Neural cell (in vitro differentiated cells): ENCODE measurements at regions not wholly inside any gene's neighbourhood (a gene's known extent, or its start where the extent isn't known, plus 50 kb on each side); places are given as distances from the start of the nearest gene placed in this dataset.
A peak's percentile ranks its signal among the peaks of the same experiment; 100 is the strongest.
"Not testable (repeated sequence)": the region's sequence is repeated elsewhere in the genome, so short reads cannot be mapped to it uniquely, and the experiment has no call there.

ENCODE experiments used
- H2AFZ ChIP-seq: fragments of 200-600, 300-800 bp; sonication (generic), shearing (Covaris generic); 2 replicates; pipeline ENCODE4 v1.6.0; 2014; ENCODE audit warnings: low read depth, mild to moderate bottlenecking, antibody characterized with exemption, low read length, moderate library complexity
- H3F3A ChIP-seq: fragments of 200-600 bp; shearing (Covaris generic); 2 replicates; pipeline ENCODE4 v1.6.1; 2016; ENCODE audit warnings: mild to moderate bottlenecking, moderate library complexity, mixed read lengths, antibody characterized with exemption, low read length; ENCODE audit not compliant: insufficient read depth, poor library complexity, severe bottlenecking
- H3K27ac ChIP-seq: fragments of 200-600, 300-800 bp; sonication (generic), shearing (Covaris generic); 2 replicates; pipeline ENCODE4 v1.5.1; 2014; ENCODE audit warnings: mild to moderate bottlenecking, low read length, moderate library complexity
- H3K27me3 ChIP-seq: fragments of 300-800, 200-600 bp; sonication (generic), shearing (Covaris generic); 2 replicates; pipeline ENCODE4 v1.6.0; 2014; ENCODE audit warnings: mild to moderate bottlenecking, low read depth, low read length, moderate library complexity; ENCODE audit not compliant: insufficient read depth
- H3K36me3 ChIP-seq: fragments of 300-800, 200-600 bp; sonication (generic), shearing (Covaris generic); 2 replicates; pipeline ENCODE4 v1.5.1; 2014; ENCODE audit warnings: mild to moderate bottlenecking, antibody characterized with exemption, low read length, moderate library complexity; ENCODE audit not compliant: insufficient read depth
- H3K4me2 ChIP-seq: fragments of 300-800, 200-600 bp; sonication (generic), shearing (Covaris generic); 2 replicates; pipeline ENCODE4 v1.6.0; 2014; ENCODE audit warnings: mild to moderate bottlenecking, low read length
- H3K4me3 ChIP-seq: fragments of 300-800, 200-600 bp; sonication (generic), shearing (Covaris generic); 2 replicates; pipeline ENCODE4 v1.5.1; 2014; ENCODE audit warnings: mild to moderate bottlenecking, low read length, moderate library complexity
- H3K79me2 ChIP-seq: fragments of 200-600 bp; shearing (Covaris generic); replicated peaks from 2 replicates; pipeline ENCODE4 v1.6.0; 2014; ENCODE audit warnings: mild to moderate bottlenecking, low read length, moderate library complexity; ENCODE audit not compliant: insufficient read depth
- H3K9ac ChIP-seq: fragments of 300-800, 200-600 bp; sonication (generic), shearing (Covaris generic); 2 replicates; pipeline ENCODE4 v1.6.1; 2016; ENCODE audit warnings: mild to moderate bottlenecking, low read length, mixed read lengths
- H3K9me2 ChIP-seq: fragments of 200-600 bp; shearing (Covaris generic); 2 replicates; pipeline ENCODE4 v1.6.1; 2016; ENCODE audit warnings: mild to moderate bottlenecking, low read length, mixed read lengths; ENCODE audit not compliant: insufficient read depth
- H3K9me3 ChIP-seq: fragments of 200-600, 300-800 bp; sonication (generic), shearing (Covaris generic); 2 replicates; pipeline ENCODE4 v1.6.1; 2016; ENCODE audit warnings: mild to moderate bottlenecking, mixed run types, low read length, moderate library complexity, mixed read lengths
- H4K20me1 ChIP-seq: fragments of 200-600 bp; shearing (Covaris generic); 2 replicates; pipeline ENCODE4 v1.6.1; 2016; ENCODE audit warnings: mild to moderate bottlenecking, mixed run types; ENCODE audit not compliant: insufficient read depth
- EP300 ChIP-seq: fragments of 450-650 bp; conservative IDR thresholded peaks from 2 replicates; pipeline ENCODE4 v1.6.1; 2014; ENCODE audit warnings: antibody characterized with exemption, mild to moderate bottlenecking, moderate library complexity; ENCODE audit not compliant: poor library complexity, severe bottlenecking
- MXI1 ChIP-seq: fragments of 450-650 bp; conservative IDR thresholded peaks from 2 replicates; pipeline ENCODE4 v1.6.1; 2014; ENCODE audit warnings: antibody characterized with exemption, mild to moderate bottlenecking; ENCODE audit not compliant: poor library complexity, severe bottlenecking
- POLR2AphosphoS5 ChIP-seq: IDR thresholded peaks from 2 replicates; pipeline ENCODE4 v1.6.1; 2012
- RAD21 ChIP-seq: fragments of 450-650 bp; conservative IDR thresholded peaks from 2 replicates; pipeline ENCODE4 v1.6.1; 2014; ENCODE audit warnings: antibody characterized with exemption, mild to moderate bottlenecking, moderate library complexity
- SMC3 ChIP-seq: fragments of 450-650 bp; conservative IDR thresholded peaks from 2 replicates; pipeline ENCODE4 v1.6.1; 2014; ENCODE audit warnings: antibody characterized with exemption, mild to moderate bottlenecking, moderate library complexity; ENCODE audit not compliant: poor library complexity
- TAF1 ChIP-seq: IDR thresholded peaks from 2 replicates; pipeline ENCODE4 v1.6.1; 2012; ENCODE audit warnings: low read depth
- TF ChIP-seq, protein P1 (sequence below): IDR thresholded peaks from 2 replicates; pipeline ENCODE4 v1.6.1; 2012; ENCODE audit warnings: borderline replicate concordance
- TF ChIP-seq, protein P2 (sequence below): fragments of 450-650 bp; IDR thresholded peaks from 2 replicates; pipeline ENCODE4 v1.5.1; 2014; ENCODE audit warnings: antibody characterized with exemption, mild to moderate bottlenecking, moderate library complexity; ENCODE audit not compliant: poor library complexity, severe bottlenecking

DNA sequence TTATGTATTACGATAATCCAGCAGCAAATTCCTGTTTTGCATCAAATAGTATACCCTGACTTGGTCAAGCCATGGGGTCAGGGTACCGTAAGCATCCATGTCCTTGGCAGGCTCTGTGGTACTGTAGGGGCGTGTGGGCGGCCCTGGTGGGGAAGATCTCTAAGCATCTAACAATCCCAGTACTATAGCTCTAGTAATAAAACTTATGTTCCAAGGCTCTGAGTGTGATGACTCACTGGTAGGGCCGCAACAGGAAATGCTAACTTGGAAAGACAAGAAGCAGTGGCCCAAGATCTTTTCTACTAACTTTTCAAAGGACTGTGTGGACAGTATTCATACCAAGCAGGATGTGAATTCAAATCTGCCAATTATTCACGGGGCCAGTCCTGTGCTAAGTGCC lies 63.8 kb downstream of the CLEC18A start:
- H3K4me2 ChIP-seq, H3K4me3 ChIP-seq, H3K9me2 ChIP-seq, H3K9me3 ChIP-seq, H3K27me3 ChIP-seq, H3K79me2 ChIP-seq, H4K20me1 ChIP-seq, H3F3A ChIP-seq, H3K27ac ChIP-seq, H3K9ac ChIP-seq, H3K36me3 ChIP-seq, H2AFZ ChIP-seq: not testable (repeated sequence)

DNA sequence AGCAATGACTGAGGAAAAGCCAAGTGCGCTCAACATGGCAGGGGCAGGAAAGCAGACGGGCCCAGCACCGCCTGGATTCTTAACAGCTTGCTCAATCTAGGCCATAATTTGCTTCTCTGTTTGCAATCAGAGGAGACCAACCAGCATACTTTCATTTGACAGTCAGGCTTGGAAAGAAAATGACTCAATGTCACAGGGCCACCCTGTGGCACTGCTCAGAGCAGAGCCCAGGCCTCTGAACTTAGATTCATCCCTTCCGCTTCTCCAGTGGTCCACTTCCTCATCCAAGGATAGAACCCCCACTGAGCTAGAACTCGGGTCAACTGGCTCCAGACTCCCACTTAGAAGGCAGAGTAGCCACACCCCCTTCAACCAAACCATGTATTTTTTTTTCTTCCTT lies 65.6 kb downstream of the CLEC18A start:
- not testable (repeated sequence) for H3K4me3 ChIP-seq, H3K9ac ChIP-seq, H3K4me2 ChIP-seq, H2AFZ ChIP-seq, H3K79me2 ChIP-seq, H3K9me2 ChIP-seq, H3K27me3 ChIP-seq, H3K9me3 ChIP-seq, H3K36me3 ChIP-seq, H3K27ac ChIP-seq, H3F3A ChIP-seq, H4K20me1 ChIP-seq

DNA sequence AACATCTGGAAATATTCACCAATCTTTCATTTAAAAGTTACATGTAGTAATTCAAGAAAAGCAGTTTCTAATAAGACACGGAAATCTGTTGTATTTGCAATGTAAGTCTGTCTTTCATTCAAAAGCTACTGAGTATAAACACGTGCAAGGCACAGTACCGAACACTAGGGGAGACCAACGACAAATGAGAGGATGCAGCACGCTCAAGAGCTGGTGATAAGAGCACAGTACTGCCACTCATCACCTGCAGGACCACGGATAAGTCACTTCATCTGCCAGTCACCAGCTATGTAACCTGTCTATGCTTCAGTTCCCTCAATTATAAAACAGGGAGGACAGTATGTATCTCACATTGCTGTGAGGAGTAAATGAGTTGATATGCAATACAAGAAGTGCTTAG lies 67.1 kb downstream of the CLEC18A start:
- H2AFZ ChIP-seq: no peak overlapping the region
- H3K9ac ChIP-seq: no peak overlapping the region
- H3K4me3 ChIP-seq: no peak overlapping the region
- no peak overlapping the region for H3K27ac ChIP-seq
- H3K36me3 ChIP-seq: no peaks in the 10 kb centered on the region
- no peaks in the 10 kb centered on the region for H3K27me3 ChIP-seq
- no peaks in the 10 kb centered on the region for H3F3A ChIP-seq
- no peak overlapping the region for H3K4me2 ChIP-seq
- no peaks in the 10 kb centered on the region for H3K79me2 ChIP-seq
- TF ChIP-seq TAF1 (no peak), POLR2AphosphoS5 (no peak), EP300 (no peak), RAD21 (no peak), MXI1 (no peak), SMC3 (no peak)
- TF ChIP-seq, protein P1, sequence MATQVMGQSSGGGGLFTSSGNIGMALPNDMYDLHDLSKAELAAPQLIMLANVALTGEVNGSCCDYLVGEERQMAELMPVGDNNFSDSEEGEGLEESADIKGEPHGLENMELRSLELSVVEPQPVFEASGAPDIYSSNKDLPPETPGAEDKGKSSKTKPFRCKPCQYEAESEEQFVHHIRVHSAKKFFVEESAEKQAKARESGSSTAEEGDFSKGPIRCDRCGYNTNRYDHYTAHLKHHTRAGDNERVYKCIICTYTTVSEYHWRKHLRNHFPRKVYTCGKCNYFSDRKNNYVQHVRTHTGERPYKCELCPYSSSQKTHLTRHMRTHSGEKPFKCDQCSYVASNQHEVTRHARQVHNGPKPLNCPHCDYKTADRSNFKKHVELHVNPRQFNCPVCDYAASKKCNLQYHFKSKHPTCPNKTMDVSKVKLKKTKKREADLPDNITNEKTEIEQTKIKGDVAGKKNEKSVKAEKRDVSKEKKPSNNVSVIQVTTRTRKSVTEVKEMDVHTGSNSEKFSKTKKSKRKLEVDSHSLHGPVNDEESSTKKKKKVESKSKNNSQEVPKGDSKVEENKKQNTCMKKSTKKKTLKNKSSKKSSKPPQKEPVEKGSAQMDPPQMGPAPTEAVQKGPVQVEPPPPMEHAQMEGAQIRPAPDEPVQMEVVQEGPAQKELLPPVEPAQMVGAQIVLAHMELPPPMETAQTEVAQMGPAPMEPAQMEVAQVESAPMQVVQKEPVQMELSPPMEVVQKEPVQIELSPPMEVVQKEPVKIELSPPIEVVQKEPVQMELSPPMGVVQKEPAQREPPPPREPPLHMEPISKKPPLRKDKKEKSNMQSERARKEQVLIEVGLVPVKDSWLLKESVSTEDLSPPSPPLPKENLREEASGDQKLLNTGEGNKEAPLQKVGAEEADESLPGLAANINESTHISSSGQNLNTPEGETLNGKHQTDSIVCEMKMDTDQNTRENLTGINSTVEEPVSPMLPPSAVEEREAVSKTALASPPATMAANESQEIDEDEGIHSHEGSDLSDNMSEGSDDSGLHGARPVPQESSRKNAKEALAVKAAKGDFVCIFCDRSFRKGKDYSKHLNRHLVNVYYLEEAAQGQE: no peak
- TF ChIP-seq, protein P2, sequence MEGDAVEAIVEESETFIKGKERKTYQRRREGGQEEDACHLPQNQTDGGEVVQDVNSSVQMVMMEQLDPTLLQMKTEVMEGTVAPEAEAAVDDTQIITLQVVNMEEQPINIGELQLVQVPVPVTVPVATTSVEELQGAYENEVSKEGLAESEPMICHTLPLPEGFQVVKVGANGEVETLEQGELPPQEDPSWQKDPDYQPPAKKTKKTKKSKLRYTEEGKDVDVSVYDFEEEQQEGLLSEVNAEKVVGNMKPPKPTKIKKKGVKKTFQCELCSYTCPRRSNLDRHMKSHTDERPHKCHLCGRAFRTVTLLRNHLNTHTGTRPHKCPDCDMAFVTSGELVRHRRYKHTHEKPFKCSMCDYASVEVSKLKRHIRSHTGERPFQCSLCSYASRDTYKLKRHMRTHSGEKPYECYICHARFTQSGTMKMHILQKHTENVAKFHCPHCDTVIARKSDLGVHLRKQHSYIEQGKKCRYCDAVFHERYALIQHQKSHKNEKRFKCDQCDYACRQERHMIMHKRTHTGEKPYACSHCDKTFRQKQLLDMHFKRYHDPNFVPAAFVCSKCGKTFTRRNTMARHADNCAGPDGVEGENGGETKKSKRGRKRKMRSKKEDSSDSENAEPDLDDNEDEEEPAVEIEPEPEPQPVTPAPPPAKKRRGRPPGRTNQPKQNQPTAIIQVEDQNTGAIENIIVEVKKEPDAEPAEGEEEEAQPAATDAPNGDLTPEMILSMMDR: peak; percentile 53
- no peaks in the 10 kb centered on the region for H3K9me3 ChIP-seq
- no peaks in the 10 kb centered on the region for H4K20me1 ChIP-seq
- H3K9me2 ChIP-seq: no peaks in the 10 kb centered on the region

DNA sequence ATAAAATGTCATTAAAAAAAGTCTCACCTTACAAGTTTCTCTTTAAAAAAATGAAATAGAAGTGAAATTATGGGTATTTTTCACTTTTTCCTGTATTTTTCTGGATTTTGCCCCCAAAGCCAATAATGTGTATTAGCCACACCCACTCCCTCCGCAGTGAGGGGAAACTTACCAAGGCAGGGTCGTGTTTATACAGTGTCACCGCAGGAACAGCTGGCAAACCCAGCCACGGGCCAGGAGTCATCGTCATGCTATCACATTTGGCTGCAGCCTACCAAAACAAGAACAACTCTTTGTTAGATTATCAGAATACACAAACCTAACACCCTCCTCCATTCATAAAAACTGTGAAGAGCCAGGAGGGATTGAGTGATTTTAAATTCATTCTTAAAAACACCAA lies 72.1 kb downstream of the CLEC18A start:
- H3K9me3 ChIP-seq, H3K27ac ChIP-seq, H3K27me3 ChIP-seq, H3K4me2 ChIP-seq, H3K9ac ChIP-seq, H3F3A ChIP-seq, H4K20me1 ChIP-seq, H2AFZ ChIP-seq, H3K79me2 ChIP-seq, H3K36me3 ChIP-seq, H3K9me2 ChIP-seq, H3K4me3 ChIP-seq: not testable (repeated sequence)

DNA sequence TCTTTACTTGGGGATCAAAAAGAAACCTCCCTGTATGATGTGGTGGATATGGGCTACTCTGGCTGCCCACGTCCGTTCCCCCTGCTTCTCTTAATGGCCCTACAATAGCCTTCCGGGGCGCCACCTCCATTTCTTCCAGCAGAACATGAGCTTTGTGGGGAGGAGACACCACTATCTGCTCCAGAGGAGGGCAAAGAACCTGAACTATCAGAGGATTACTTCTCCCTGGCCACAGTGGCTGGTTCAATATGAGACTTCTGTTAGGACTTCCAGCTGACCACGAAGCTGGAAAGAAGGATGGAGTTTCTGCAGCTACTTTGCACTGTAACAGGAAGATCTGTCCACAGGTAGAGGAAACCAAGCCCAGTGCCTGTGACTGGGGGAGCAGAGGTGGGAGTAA lies 72.8 kb downstream of the CLEC18A start:
- H3F3A ChIP-seq, H3K9me2 ChIP-seq, H4K20me1 ChIP-seq, H3K27me3 ChIP-seq, H3K36me3 ChIP-seq, H3K9ac ChIP-seq, H3K27ac ChIP-seq, H3K9me3 ChIP-seq, H3K4me2 ChIP-seq, H3K4me3 ChIP-seq, H2AFZ ChIP-seq, H3K79me2 ChIP-seq: not testable (repeated sequence)
